Activated naive CD8-positive, alpha-beta T cell treated with anti-CD3 and anti-CD28 coated beads, Interleukin-2, amount 50 U/mL, for 24 hours (primary cell): ENCODE measurements at regions not wholly inside any gene's neighbourhood (a gene's known extent, or its start where the extent isn't known, plus 50 kb on each side); places are given as distances from the start of the nearest gene placed in this dataset.
"Not testable (repeated sequence)": the region's sequence is repeated elsewhere in the genome, so short reads cannot be mapped to it uniquely, and the experiment has no call there.

Source experiments
- ATAC-seq: fragments of 150-1000 bp; cut with Tn5 transposase; one replicate; pipeline ENCODE4 v1.10.0; 2021
- DNase-seq: peaks from one replicate; pipeline ENCODE4 v3.0.0; 2021
- H3K27ac Mint-ChIP-seq: one replicate; pipeline ENCODE4 v1.8.0; 2021; ENCODE audit warnings: mild to moderate bottlenecking, mixed read lengths
- H3K27me3 Mint-ChIP-seq: one replicate; pipeline ENCODE4 v1.8.0; 2021; ENCODE audit warnings: mixed read lengths
- H3K36me3 Mint-ChIP-seq: one replicate; pipeline ENCODE4 v1.8.0; 2021; ENCODE audit warnings: low read depth, mixed read lengths
- H3K4me1 Mint-ChIP-seq: one replicate; pipeline ENCODE4 v1.8.0; 2021; ENCODE audit warnings: mixed read lengths
- H3K4me3 Mint-ChIP-seq: one replicate; pipeline ENCODE4 v1.8.0; 2021; ENCODE audit warnings: mild to moderate bottlenecking, moderate library complexity, mixed read lengths
- H3K9me3 Mint-ChIP-seq: one replicate; pipeline ENCODE4 v1.8.0; 2021; ENCODE audit warnings: mixed read lengths

DNA sequence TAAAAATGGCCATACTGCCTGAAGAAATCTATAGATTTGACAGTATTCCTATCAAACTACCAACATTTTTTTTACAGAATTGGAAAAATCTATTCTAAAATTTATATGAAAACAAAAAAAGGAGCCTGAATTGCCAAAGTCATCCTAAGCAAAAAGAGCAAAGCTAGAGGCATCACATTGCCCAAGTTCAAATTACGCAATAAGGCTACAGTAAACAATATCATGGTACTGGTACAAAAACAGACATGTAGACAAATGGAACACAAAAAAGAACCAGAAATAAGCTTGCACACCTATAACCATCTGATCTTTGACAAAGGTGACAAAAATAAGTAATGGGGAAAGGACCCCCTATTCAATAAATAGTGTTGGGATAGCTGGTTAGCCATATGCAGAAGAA, 50.2 kb upstream of the THSD7B start:
- ATAC-seq (no peak), DNase-seq (no peak)
- Mint-ChIP-seq H3K36me3 (no peaks in the 10 kb centered on the region), H3K4me1 (no peaks in the 10 kb centered on the region), H3K4me3 (no peak overlapping the region), H3K27ac (no peak overlapping the region), H3K27me3 (peaks cover 4% of the 10 kb centered on the region), H3K9me3 (peaks cover 3% of the 10 kb centered on the region)

GRCh38 chr2:136714452-136714951, 50.8 kb upstream of the THSD7B start:
- ATAC-seq (no peak), DNase-seq (no peak)
- peaks cover 1% of the 10 kb centered on the region for H3K9me3 Mint-ChIP-seq
- no peaks in the 10 kb centered on the region for H3K4me1 Mint-ChIP-seq
- no peak overlapping the region for H3K27ac Mint-ChIP-seq
- H3K27me3 Mint-ChIP-seq = peaks cover 4% of the 10 kb centered on the region
- no peak overlapping the region for H3K4me3 Mint-ChIP-seq
- H3K36me3 Mint-ChIP-seq = no peaks in the 10 kb centered on the region

DNA sequence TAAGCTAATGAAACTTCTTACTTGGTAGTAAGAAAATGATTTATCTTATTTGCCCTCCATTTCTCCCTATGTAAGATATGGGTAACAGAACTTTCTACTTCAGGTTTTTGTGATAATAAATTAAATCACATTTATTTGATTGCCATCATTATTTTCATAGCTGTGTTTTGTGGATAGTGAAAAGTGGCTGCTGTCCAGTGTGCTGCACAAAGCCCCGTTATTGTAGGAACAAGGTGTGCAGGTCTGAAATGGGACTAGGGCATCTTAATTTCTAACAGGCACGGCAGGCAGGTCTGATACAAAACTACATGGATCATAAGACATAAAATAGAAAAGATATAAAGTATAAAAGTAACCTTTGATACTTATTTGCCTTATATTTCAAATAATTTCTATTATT, 51.6 kb upstream of the THSD7B start:
- DNase-seq = no peak
- no peak overlapping the region for H3K4me3 Mint-ChIP-seq
- no peaks in the 10 kb centered on the region for H3K9me3 Mint-ChIP-seq
- H3K36me3 Mint-ChIP-seq = no peaks in the 10 kb centered on the region
- H3K27me3 Mint-ChIP-seq = no peaks in the 10 kb centered on the region
- no peak for ATAC-seq
- no peak overlapping the region for H3K27ac Mint-ChIP-seq
- H3K4me1 Mint-ChIP-seq = no peaks in the 10 kb centered on the region

DNA sequence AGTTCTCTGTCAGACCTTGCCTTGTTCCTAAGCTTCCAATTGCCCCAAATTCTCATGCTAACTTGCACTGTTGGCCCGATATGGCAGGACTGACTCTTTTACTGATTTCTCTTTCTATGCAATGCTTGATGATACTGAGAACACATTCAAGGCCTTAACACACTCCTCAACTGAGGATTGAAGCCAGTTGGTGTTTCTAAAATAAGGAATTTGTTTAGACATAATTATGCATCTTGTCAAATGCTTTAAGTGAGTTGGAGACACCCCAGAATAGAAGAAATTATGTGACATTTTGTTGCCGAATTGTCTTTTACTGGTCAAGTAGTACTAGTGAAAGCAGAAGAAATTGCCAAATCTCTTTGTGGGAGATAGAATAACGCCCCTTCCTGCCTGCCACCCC, 60.0 kb upstream of the THSD7B start:
- H3K4me1 Mint-ChIP-seq = no peaks in the 10 kb centered on the region
- ATAC-seq = no peak
- H3K27me3 Mint-ChIP-seq = no peaks in the 10 kb centered on the region
- peaks cover 8% of the 10 kb centered on the region for H3K9me3 Mint-ChIP-seq
- H3K4me3 Mint-ChIP-seq = no peak overlapping the region
- H3K36me3 Mint-ChIP-seq = no peaks in the 10 kb centered on the region
- no peak overlapping the region for H3K27ac Mint-ChIP-seq
- no peak for DNase-seq

DNA sequence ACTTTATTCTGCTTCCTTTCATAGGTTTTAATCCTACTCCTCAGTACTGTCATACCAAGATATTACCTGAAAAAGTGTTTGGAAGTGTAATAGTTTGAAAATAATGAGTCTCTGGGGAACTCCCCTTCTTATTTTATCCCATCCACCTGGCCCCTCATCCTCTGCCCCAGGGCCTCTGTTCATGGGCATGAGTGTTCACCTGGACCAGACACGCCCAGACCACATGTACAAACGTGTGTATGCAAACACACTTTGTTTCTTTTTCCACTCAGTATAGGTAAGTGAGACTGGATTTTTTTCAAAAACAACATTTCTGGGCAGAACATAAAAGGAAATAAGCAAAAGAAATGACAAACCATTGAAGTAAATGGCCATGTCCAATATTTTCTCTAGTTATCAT, 62.1 kb upstream of the THSD7B start:
- DNase-seq = no peak
- Mint-ChIP-seq H3K27me3 (no peaks in the 10 kb centered on the region), H3K36me3 (no peaks in the 10 kb centered on the region), H3K4me3 (no peak overlapping the region), H3K9me3 (peaks cover 13% of the 10 kb centered on the region), H3K27ac (no peak overlapping the region), H3K4me1 (no peaks in the 10 kb centered on the region)
- ATAC-seq = no peak

DNA sequence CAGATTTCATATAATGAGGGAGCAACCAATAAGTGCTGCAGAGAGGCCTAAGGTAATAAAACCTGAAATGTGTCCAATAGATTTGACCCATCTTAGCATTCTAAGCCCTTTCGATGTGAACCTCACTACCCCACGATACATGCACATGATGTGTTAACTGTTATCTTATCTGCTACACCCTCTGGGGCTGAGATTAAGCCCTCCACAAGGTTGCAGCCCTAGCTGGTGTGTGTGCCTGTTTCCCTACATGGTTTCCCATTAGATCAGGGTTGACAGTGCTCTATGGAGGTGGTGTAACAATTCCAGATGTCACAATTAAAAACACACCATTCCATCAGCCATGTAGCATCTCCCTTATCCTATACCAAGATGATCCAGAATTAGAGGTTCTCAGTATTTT, 68.9 kb upstream of the THSD7B start:
- peaks cover 6% of the 10 kb centered on the region for H3K9me3 Mint-ChIP-seq

GRCh38 chr2:136693966-136694365, 71.4 kb upstream of the THSD7B start:
- no peaks in the 10 kb centered on the region for H3K27me3 Mint-ChIP-seq
- no peak overlapping the region for H3K4me3 Mint-ChIP-seq
- ATAC-seq = no peak
- H3K36me3 Mint-ChIP-seq = no peaks in the 10 kb centered on the region
- H3K9me3 Mint-ChIP-seq = peaks cover 5% of the 10 kb centered on the region
- H3K4me1 Mint-ChIP-seq = no peaks in the 10 kb centered on the region
- no peak overlapping the region for H3K27ac Mint-ChIP-seq
- no peak for DNase-seq

More for the DNA sequence above, 68.9 kb upstream of the THSD7B start:
- DNase-seq = no peak
- Mint-ChIP-seq H3K27me3 (no peaks in the 10 kb centered on the region), H3K36me3 (no peaks in the 10 kb centered on the region), H3K27ac (no peak overlapping the region), H3K4me3 (no peak overlapping the region), H3K4me1 (no peaks in the 10 kb centered on the region)
- no peak for ATAC-seq

GRCh38 chr2:136680079-136680478, 85.3 kb upstream of the THSD7B start:
- not testable (repeated sequence) for H3K4me3 Mint-ChIP-seq, H3K27me3 Mint-ChIP-seq, ATAC-seq, H3K4me1 Mint-ChIP-seq, DNase-seq, H3K36me3 Mint-ChIP-seq, H3K27ac Mint-ChIP-seq, H3K9me3 Mint-ChIP-seq

- Mint-ChIP-seq H3K27ac (no peak overlapping the region), H3K36me3 (no peaks in the 10 kb centered on the region)
These were observed 99.6 kb upstream of the THSD7B start for GRCh38 chr2:136665736-136666135.

GRCh38 chr2:136664713-136665405, 100.5 kb upstream of the THSD7B start:
- Mint-ChIP-seq H3K27ac (no peak overlapping the region), H3K4me1 (no peaks in the 10 kb centered on the region), H3K27me3 (peaks cover 2% of the 10 kb centered on the region), H3K36me3 (no peaks in the 10 kb centered on the region), H3K4me3 (no peak overlapping the region), H3K9me3 (no peaks in the 10 kb centered on the region)
- DNase-seq (no peak), ATAC-seq (no peak)

More at GRCh38 chr2:136665736-136666135, 99.6 kb upstream of the THSD7B start:
- DNase-seq (no peak), ATAC-seq (no peak)
- H3K4me3 Mint-ChIP-seq = no peak overlapping the region
- no peaks in the 10 kb centered on the region for H3K27me3 Mint-ChIP-seq
- no peaks in the 10 kb centered on the region for H3K4me1 Mint-ChIP-seq
- H3K9me3 Mint-ChIP-seq = no peaks in the 10 kb centered on the region

DNA sequence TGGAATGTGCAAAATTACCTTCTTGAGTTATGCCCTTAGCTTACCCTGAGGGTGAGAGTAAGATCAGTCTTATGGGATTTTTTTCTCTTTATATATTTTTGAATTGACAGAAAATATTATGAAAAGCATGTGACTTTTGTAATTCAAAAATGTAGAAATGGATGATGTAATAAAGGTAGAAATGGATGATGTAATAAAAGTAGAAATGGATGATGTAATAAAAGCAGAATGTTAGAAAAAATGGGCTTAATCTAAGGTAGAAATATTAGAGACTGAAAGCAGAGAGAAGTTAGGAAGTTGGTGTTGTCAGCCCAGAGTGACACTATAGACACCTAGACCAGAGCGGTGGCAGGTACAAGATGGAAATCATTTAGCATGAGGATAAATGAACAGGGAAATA, 107.1 kb upstream of the THSD7B start:
- H3K4me1 Mint-ChIP-seq = no peaks in the 10 kb centered on the region

DNA sequence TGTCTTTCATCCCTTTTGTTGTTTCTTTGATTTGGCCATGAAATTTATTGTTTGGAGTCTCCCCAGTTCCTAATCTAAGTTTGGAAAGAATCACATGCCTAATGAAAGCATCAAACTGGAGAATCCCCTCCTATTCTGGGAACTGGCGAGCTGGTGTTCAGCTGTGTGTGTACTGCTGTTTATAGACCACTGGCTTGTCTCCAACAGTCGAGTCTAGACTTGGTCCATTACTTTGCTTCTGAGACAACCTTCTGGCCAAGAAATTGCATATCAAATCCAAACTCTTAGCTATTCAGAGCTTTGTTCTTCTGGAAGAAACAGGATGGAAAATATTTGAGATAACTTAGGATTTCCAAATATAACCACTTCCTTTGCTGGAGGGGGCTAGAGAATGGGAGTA, 111.5 kb upstream of the THSD7B start:
- Mint-ChIP-seq H3K27me3 (peaks cover 11% of the 10 kb centered on the region), H3K27ac (no peak overlapping the region), H3K4me1 (no peaks in the 10 kb centered on the region), H3K9me3 (no peaks in the 10 kb centered on the region), H3K36me3 (no peaks in the 10 kb centered on the region), H3K4me3 (no peak overlapping the region)
- ATAC-seq = no peak
- DNase-seq = no peak

More for the DNA sequence above, 107.1 kb upstream of the THSD7B start:
- ATAC-seq = no peak
- Mint-ChIP-seq H3K27ac (no peak overlapping the region), H3K9me3 (no peaks in the 10 kb centered on the region), H3K4me3 (no peak overlapping the region), H3K36me3 (no peaks in the 10 kb centered on the region), H3K27me3 (peaks cover 12% of the 10 kb centered on the region)
- no peak for DNase-seq

GRCh38 chr2:136651456-136652010, 113.8 kb upstream of the THSD7B start:
- Mint-ChIP-seq H3K36me3 (no peaks in the 10 kb centered on the region), H3K4me1 (no peaks in the 10 kb centered on the region), H3K4me3 (no peak overlapping the region), H3K9me3 (no peaks in the 10 kb centered on the region), H3K27ac (no peak overlapping the region), H3K27me3 (peaks cover 10% of the 10 kb centered on the region)
- DNase-seq (no peak), ATAC-seq (no peak)

DNA sequence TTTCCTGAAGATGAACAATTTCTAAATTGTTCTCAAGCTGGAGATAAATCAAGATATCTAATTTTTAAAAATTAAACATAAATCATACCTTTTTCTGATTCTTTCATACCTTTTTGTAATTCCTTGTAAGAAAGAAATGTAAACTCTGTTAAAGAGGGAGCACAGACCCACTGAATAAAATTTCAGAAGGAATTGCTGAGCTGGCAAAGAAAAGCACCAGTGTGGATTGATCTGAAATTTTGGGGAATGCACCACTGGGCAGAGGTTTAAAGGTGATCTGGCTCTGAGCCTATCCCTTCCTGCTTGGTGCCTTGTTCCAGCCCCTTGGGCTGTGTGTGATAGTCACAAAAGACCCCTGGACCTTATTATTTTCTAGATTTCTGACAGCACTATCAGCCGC, 118.3 kb upstream of the THSD7B start:
- Mint-ChIP-seq H3K27me3 (peaks cover 10% of the 10 kb centered on the region), H3K9me3 (no peaks in the 10 kb centered on the region), H3K4me1 (no peaks in the 10 kb centered on the region), H3K27ac (no peak overlapping the region), H3K4me3 (no peak overlapping the region), H3K36me3 (no peaks in the 10 kb centered on the region)
- DNase-seq (no peak), ATAC-seq (no peak)

GRCh38 chr2:136645236-136645828, 120.0 kb upstream of the THSD7B start:
- no peak overlapping the region for H3K27ac Mint-ChIP-seq
- H3K4me1 Mint-ChIP-seq = no peaks in the 10 kb centered on the region
- H3K4me3 Mint-ChIP-seq = no peak overlapping the region
- no peaks in the 10 kb centered on the region for H3K9me3 Mint-ChIP-seq
- ATAC-seq = no peak
- H3K27me3 Mint-ChIP-seq = peaks cover 10% of the 10 kb centered on the region
- no peaks in the 10 kb centered on the region for H3K36me3 Mint-ChIP-seq
- DNase-seq = no peak
